ENCODE measurements at regions not wholly inside any gene's neighbourhood (a gene's known extent, or its start where the extent isn't known, plus 50 kb on each side); places are given as distances from the start of the nearest gene placed in this dataset.

DNA sequence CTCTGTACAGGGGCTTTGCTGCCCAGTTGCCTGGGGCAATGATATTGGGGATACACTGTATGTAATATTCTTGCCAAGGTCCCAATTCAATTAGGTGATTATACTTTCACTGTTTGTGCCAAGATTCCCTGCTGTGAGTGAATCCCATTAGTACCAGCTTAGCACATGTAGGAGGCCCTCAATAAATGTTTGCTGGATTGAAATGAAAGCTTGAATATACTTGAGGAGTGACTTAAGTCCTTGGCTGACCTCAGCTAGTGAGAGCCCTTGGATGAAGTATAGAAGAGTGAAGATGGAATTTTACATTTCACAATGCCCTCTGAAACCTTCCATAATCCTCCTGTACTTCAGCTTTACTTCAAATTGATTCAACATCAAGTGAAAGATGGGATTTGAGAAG, 102.9 kb downstream of the GATA6 start:
- ATAC-seq (replicated peaks): no peak
- Mint-ChIP-seq H3K4me1 (no peaks in the 10 kb centered on the region), H3K27me3 (peaks cover 0 to 8% of the 10 kb centered on the region in 2 donors), H3K27ac (no peak overlapping the region), H3K9me3 (peaks cover 7 to 11% of the 10 kb centered on the region in 2 donors), H3K36me3 (no peaks in the 10 kb centered on the region), H3K4me3 (no peak overlapping the region)
- DNase-seq: no peak

DNA sequence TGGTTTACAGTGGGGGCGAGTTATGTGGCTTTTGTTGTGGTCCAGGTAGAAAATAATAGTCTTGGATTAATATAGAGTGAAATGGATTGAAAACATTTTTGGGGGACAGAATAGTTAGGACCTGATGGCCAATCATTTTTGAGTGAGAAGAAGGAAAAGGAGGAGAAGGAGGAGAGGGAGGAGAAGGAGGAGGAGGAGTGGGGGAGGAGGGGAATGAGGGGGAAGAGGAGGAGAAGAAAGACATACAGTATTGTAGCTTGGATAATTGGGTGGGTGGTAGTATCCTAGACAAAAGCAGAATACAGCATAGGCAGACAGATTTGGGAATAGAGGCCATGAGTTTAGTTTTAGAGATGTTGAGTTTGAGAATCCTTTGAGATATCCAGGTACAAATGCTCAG, 101.6 kb downstream of the GATA6 start:
- Mint-ChIP-seq H3K27me3 (peaks cover 0 to 8% of the 10 kb centered on the region in 2 donors), H3K4me1 (no peaks in the 10 kb centered on the region), H3K9me3 (peaks cover 7 to 11% of the 10 kb centered on the region in 2 donors), H3K27ac (no peak overlapping the region), H3K36me3 (no peaks in the 10 kb centered on the region), H3K4me3 (no peak overlapping the region)
- DNase-seq: no peak
- ATAC-seq (replicated peaks): no peak

DNA sequence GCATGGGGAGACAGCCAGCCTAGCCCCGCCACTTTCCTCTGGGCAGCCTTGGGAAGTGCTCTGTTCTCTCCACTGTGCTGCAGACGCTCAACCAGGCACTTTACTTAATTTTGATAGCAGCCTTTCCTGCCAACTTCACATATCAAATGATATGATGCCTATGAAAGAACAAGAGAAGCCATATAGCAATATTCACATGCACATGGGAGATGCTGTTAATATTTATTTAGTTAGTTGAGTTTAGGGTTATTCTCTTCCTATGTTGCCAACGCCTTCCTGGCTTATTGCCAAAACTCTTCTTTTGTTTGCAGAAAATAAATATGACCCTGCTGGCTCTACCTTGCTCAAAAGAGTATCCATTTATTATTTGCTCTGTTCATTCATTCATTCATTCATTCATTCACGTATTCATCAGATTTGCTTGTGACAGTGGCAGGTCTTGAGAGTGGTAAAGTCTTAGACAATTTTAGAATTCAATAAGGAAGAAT, 99.3 kb downstream of the GATA6 start:
- no peak for DNase-seq
- H3K27ac Mint-ChIP-seq: no peak overlapping the region
- no peak for ATAC-seq (replicated peaks)
- H3K27me3 Mint-ChIP-seq: peaks cover 0 to 8% of the 10 kb centered on the region in 2 donors
- no peak overlapping the region for H3K4me3 Mint-ChIP-seq
- peaks cover 0 to 7% of the 10 kb centered on the region in 2 donors for H3K9me3 Mint-ChIP-seq
- H3K4me1 Mint-ChIP-seq: no peaks in the 10 kb centered on the region
- H3K36me3 Mint-ChIP-seq: no peaks in the 10 kb centered on the region

DNA sequence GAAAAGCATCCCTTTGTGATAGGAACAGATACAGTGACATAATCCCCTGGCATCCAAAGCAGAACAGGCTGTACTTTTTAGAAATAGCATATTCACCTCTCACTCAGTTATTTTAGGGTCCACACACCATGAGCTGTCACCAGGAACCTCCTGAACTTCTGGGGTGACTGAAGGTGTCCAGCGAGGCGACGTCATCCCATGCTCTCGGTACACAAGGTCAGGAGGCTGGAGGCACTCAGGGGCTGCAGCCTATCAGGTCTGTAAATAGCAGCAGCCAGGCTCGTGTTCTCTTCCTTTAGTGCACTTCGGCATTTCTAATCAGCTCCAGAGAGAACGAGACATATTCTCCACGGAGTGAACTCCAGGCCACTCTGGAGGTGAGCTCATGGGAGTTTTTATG, 98.3 kb downstream of the GATA6 start:
- ATAC-seq (replicated peaks): no peak
- Mint-ChIP-seq H3K27ac (no peak overlapping the region), H3K4me3 (no peak overlapping the region)

DNA sequence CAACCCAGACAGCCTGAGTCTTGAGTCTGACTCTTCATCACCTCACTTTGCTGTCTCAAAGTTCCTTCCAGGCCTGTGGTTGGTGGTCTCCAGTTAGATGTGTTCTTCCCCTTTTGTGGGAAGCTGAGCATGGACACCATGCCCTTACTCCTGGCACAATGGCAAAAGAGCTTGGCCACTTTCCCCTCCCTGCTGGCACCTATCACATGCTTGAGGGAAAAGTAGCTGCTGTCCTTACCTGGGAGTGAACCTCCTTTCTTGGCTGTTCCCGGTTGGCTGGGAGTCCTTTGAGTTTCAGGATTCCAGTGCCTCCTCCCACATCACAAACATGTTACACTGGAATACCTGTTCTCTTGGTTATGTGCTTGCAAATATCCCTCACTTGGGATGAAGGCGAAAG, 97.8 kb downstream of the GATA6 start:
- H3K4me3 Mint-ChIP-seq: no peak overlapping the region
- no peaks in the 10 kb centered on the region for H3K36me3 Mint-ChIP-seq
- peaks cover 0 to 9% of the 10 kb centered on the region in 2 donors for H3K9me3 Mint-ChIP-seq
- H3K4me1 Mint-ChIP-seq: no peaks in the 10 kb centered on the region
- peaks cover 0 to 8% of the 10 kb centered on the region in 2 donors for H3K27me3 Mint-ChIP-seq
- ATAC-seq (replicated peaks) (no peak), DNase-seq (no peak)
- no peak overlapping the region for H3K27ac Mint-ChIP-seq

More for the DNA sequence above, 98.3 kb downstream of the GATA6 start:
- Mint-ChIP-seq H3K36me3 (no peaks in the 10 kb centered on the region), H3K9me3 (peaks cover 0 to 9% of the 10 kb centered on the region in 2 donors), H3K27me3 (peaks cover 0 to 8% of the 10 kb centered on the region in 2 donors), H3K4me1 (no peaks in the 10 kb centered on the region)
- no peak for DNase-seq

DNA sequence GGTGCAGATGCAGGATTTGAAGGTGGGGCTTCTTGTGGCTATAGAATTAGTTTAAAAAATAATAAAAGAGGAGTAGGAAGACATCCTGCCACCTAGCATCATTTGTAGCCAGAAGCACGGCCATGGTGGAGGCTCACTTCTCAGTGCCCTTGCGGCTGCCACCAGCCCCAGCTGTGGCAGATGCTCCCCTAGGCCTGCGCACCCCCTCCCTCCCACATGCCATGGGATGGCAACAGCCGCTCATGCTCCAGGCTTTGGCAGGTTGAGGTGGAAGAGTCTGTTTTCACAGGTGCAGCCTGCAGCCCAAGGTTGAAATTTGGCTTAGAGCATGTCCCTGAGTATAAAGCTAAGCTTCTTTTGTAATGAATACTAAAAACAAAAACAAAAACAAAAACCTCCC, 96.4 kb downstream of the GATA6 start:
- Mint-ChIP-seq H3K27me3 (peaks cover 0 to 5% of the 10 kb centered on the region in 2 donors), H3K4me3 (no peak overlapping the region), H3K9me3 (peaks cover 0 to 9% of the 10 kb centered on the region in 2 donors)

DNA sequence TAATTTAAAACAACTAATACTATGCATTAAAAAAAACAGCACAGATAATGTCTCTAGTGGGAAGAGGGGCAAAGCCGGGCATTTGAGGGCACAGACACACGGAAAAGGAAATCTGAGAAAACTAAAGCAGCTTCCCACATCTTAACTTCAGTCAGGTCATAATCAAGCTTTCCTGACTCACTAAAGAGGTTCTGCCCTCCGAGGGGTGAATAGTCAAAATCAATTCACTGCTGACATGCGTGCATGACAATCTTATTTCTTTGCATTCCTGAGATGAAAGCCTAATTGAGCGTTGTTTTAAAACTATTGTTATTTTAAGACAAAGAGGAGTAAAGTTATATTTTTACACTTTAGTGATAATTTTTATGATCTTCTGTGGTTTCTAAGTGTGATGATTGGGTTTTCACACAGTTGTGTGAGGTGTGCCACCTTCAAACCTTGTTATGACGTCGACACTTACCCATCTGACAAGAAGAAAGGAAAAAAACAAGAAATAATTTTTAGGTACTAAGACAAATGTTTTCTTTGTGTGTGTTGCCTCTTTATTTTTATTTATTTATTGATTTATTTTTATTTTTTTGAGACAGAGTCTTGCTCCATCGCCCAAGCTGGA, 90.9 kb downstream of the GATA6 start:
- no peak overlapping the region for H3K27ac Mint-ChIP-seq
- H3K4me3 Mint-ChIP-seq: no peak overlapping the region

More for the DNA sequence above, 96.4 kb downstream of the GATA6 start:
- H3K4me1 Mint-ChIP-seq: no peaks in the 10 kb centered on the region
- no peak overlapping the region for H3K27ac Mint-ChIP-seq
- DNase-seq: no peak
- no peak for ATAC-seq (replicated peaks)
- no peaks in the 10 kb centered on the region for H3K36me3 Mint-ChIP-seq

DNA sequence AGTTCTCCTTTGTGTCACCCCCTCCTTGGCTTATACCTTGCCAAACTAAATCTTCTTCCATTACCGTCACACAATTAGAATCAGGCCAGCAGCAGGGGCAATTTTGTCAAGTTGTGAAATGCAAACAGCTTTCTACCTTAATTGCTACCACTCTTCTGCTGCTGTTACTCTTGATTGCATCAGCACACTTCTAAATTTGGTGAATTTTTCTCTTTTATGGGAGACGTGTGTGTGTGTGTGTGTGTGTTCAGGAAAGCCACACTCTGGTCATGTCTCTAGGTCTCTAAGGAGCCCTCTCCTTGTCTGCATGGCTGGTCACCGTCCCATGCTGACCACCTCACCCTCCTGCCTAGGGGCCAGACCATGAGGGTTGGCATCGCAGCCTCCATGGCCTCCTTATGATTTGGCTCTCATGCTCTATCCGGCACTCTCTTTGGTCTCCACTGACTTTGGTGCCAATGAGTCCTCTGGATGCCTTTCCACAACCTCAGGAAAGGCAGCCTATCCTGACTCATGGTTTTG, 87.7 kb downstream of the GATA6 start:
- Mint-ChIP-seq H3K9me3 (peaks cover 0 to 1% of the 10 kb centered on the region in 2 donors), H3K4me1 (no peaks in the 10 kb centered on the region), H3K36me3 (no peaks in the 10 kb centered on the region)

More for the DNA sequence above, 90.9 kb downstream of the GATA6 start:
- Mint-ChIP-seq H3K9me3 (peaks cover 0 to 6% of the 10 kb centered on the region in 2 donors), H3K27me3 (no peaks in the 10 kb centered on the region), H3K36me3 (no peaks in the 10 kb centered on the region), H3K4me1 (no peaks in the 10 kb centered on the region)
- ATAC-seq (replicated peaks) (no peak), DNase-seq (no peak)

DNA sequence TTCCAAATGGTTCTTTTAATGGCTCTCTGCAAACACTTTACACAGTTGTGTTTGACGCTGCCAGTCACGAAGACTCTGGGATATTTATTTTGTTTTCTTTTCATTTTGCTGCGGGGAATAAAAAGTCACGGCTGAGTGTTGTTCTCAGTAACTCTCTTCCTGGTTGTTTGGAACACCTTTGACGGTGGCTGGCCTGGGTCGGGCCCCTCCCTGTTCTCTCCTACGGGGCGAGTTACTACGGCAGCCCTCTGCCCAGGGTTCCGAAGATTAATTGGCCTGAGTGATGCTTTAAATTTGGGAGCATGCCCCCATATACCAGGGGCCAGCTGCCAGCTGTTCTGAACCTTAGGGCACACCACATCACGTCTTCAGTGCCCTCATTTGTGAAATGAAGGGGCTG, 84.7 kb downstream of the GATA6 start:
- no peaks in the 10 kb centered on the region for H3K36me3 Mint-ChIP-seq
- no peak for ATAC-seq (replicated peaks)

More for the DNA sequence above, 87.7 kb downstream of the GATA6 start:
- no peak overlapping the region for H3K4me3 Mint-ChIP-seq
- DNase-seq (no peak), ATAC-seq (replicated peaks) (no peak)
- H3K27ac Mint-ChIP-seq: peak overlapping the region; percentile 40
- peaks cover 0 to 11% of the 10 kb centered on the region in 2 donors for H3K27me3 Mint-ChIP-seq

DNA sequence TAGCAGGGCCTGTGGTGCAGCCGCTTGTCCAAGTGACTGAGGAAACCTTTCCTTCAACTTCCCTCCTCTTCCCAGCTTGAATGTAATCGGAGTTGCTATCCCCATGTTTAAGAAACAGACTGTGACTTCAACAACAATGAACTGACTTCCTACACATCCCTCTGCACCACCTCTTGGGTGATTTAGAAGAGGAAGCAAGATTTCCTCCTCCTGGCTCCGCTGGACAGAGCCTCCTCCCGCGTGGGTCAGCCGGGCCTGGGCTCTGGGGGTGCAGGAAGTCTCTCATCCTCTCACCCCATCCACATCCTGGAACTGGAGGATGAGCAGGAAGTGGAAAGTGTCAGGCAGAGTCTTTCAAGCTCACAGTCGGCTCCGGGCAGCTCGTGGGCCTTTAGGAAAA, 84.3 kb downstream of the GATA6 start:
- Mint-ChIP-seq H3K4me1 (no peaks in the 10 kb centered on the region), H3K27ac (no peak overlapping the region), H3K4me3 (no peak overlapping the region), H3K27me3 (peaks cover 0 to 21% of the 10 kb centered on the region in 2 donors), H3K9me3 (peaks cover 3 to 5% of the 10 kb centered on the region in 2 donors), H3K36me3 (no peaks in the 10 kb centered on the region)
- ATAC-seq (replicated peaks): no peak
- DNase-seq: no peak

More for the DNA sequence above, 84.7 kb downstream of the GATA6 start:
- Mint-ChIP-seq H3K4me1 (no peaks in the 10 kb centered on the region), H3K27ac (no peak overlapping the region), H3K4me3 (no peak overlapping the region), H3K27me3 (peaks cover 0 to 19% of the 10 kb centered on the region in 2 donors), H3K9me3 (peaks cover 3 to 5% of the 10 kb centered on the region in 2 donors)
- no peak for DNase-seq

DNA sequence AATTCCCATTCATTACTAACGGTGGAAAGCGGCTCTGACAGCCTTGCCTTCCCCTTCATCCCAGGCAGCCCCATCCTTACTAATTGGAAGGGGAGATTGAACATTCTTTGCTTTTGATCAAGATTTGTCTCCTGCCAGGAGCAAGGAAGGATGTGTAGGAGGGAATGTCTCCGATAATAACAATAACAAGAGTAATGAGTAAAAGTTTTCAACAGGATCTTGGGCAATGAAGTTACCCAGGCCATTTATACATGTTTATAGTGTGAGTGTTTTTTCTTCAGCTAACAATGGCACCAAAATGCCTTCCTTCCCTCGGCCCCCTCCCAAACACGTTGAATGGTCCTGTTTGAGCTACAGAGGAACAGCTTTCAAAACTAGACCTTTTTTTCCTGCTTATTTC, 83.8 kb downstream of the GATA6 start:
- no peaks in the 10 kb centered on the region for H3K36me3 Mint-ChIP-seq
- no peak overlapping the region for H3K4me3 Mint-ChIP-seq
- DNase-seq (no peak), ATAC-seq (replicated peaks) (no peak)
- no peaks in the 10 kb centered on the region for H3K4me1 Mint-ChIP-seq
- H3K27ac Mint-ChIP-seq: no peak overlapping the region
- peaks cover 0 to 25% of the 10 kb centered on the region in 2 donors for H3K27me3 Mint-ChIP-seq
- peaks cover 3 to 8% of the 10 kb centered on the region in 2 donors for H3K9me3 Mint-ChIP-seq
